IMR-90 (cell line): ENCODE measurements at regions not wholly inside any gene's neighbourhood (a gene's known extent, or its start where the extent isn't known, plus 50 kb on each side); places are given as distances from the start of the nearest gene placed in this dataset.

Source experiments
- ATAC-seq: fragments of 200-7000 bp; cut with Tn5 transposase; 2 replicates; pipeline ENCODE4 v1.9.1; 2020; ENCODE audit warnings: low read depth, mild to moderate bottlenecking, moderate library complexity
- BruUV-seq: library from RNA; stranded (reverse); fragments of 400-500 nt; replicated peaks from 2 replicates; lab custom pipeline; 2021; lab: Mats Ljungman, UMichigan
- CTCF ChIA-PET: fragments of 300-600 bp; formaldehyde crosslinking; extraction: SDS; loops from one replicate; lab custom pipeline; 2021; ENCODE audit warnings: antibody characterized with exemption; lab: Yijun Ruan, JAX
- POLR2A ChIA-PET: fragments of 300-600 bp; sonication (Branson Sonifier 250); formaldehyde crosslinking; loops from one replicate; lab custom pipeline; 2022; ENCODE audit warnings: antibody characterized with exemption; ENCODE audit not compliant: unreplicated experiment; lab: Charles Lee
- DNase-seq: peaks from one replicate; pipeline ENCODE4 v3.0.0; 2013
- H2AFZ ChIP-seq: replicated peaks from 2 replicates; pipeline ENCODE3; 2013; ENCODE audit warnings: low read length, mild to moderate bottlenecking; ENCODE audit not compliant: poor library complexity
- H2AK5ac ChIP-seq: 2 replicates; pipeline ENCODE4 v1.6.1; 2013; ENCODE audit warnings: low read depth, low read length, inconsistent platforms
- H2AK9ac ChIP-seq: replicated peaks from 2 replicates; pipeline ENCODE3; 2013; ENCODE audit warnings: mild to moderate bottlenecking, low read depth, low read length, moderate library complexity; ENCODE audit not compliant: poor library complexity
- H2BK120ac ChIP-seq: 2 replicates; pipeline ENCODE4 v1.6.1; 2013; ENCODE audit warnings: low read depth, low read length, inconsistent platforms
- H2BK15ac ChIP-seq: 3 replicates; pipeline ENCODE4 v1.6.1; 2013; ENCODE audit warnings: low read depth, low read length, inconsistent platforms
- H2BK20ac ChIP-seq: 2 replicates; pipeline ENCODE4 v1.6.1; 2013; ENCODE audit warnings: low read depth, mild to moderate bottlenecking, inconsistent platforms, low read length, moderate library complexity
- H2BK5ac ChIP-seq: 2 replicates; pipeline ENCODE4 v1.6.1; 2013; ENCODE audit warnings: mild to moderate bottlenecking, low read depth, low read length, inconsistent platforms; ENCODE audit not compliant: poor library complexity, severe bottlenecking
- H3K14ac ChIP-seq: replicated peaks from 2 replicates; pipeline ENCODE4 v1.6.1; 2013; ENCODE audit warnings: low read depth, low read length, inconsistent platforms
- H3K18ac ChIP-seq: 2 replicates; pipeline ENCODE4 v1.6.1; 2013; ENCODE audit warnings: low read depth, low read length, control low read depth
- H3K23ac ChIP-seq: 2 replicates; pipeline ENCODE4 v1.6.1; 2013; ENCODE audit warnings: low read depth, low read length, inconsistent platforms
- H3K27ac ChIP-seq: 2 replicates; pipeline ENCODE4 v1.5.1; 2013; ENCODE audit warnings: mild to moderate bottlenecking, control low read depth, low read length; ENCODE audit not compliant: insufficient read depth
- H3K27me3 ChIP-seq: 2 replicates; pipeline ENCODE4 v1.6.1; 2013; ENCODE audit warnings: low read length; ENCODE audit not compliant: control insufficient read depth, insufficient read depth
- H3K36me3 ChIP-seq: 2 replicates; pipeline ENCODE4 v1.6.1; 2013; ENCODE audit warnings: low read length, mixed read lengths; ENCODE audit not compliant: control insufficient read depth, insufficient read depth
- H3K4ac ChIP-seq: 2 replicates; pipeline ENCODE4 v1.6.1; 2013; ENCODE audit warnings: low read depth, low read length, inconsistent platforms
- H3K4me1 ChIP-seq: 2 replicates; pipeline ENCODE4 v1.6.1; 2013; ENCODE audit warnings: low read length, mixed read lengths; ENCODE audit not compliant: control insufficient read depth, insufficient read depth
- H3K4me2 ChIP-seq: 2 replicates; pipeline ENCODE4 v1.6.1; 2013; ENCODE audit warnings: low read depth, mild to moderate bottlenecking, control low read depth, low read length, moderate library complexity
- H3K4me3 ChIP-seq: 2 replicates; pipeline ENCODE4 v1.5.1; 2013; ENCODE audit warnings: low read depth, mild to moderate bottlenecking, control low read depth, low read length, moderate library complexity; ENCODE audit not compliant: insufficient read depth
- H3K56ac ChIP-seq: 2 replicates; pipeline ENCODE4 v1.6.1; 2013; ENCODE audit warnings: low read length, inconsistent platforms; ENCODE audit not compliant: insufficient read depth; ENCODE audit errors: extremely low read depth
- H3K79me1 ChIP-seq, 2 experiments: 2 replicates each; pipeline ENCODE4 v1.6.1; 2013; ENCODE audit warnings: low read length in 2 of 2, inconsistent platforms in 1 of 2, low read depth in 1 of 2
- H3K9ac ChIP-seq: 2 replicates; pipeline ENCODE4 v1.6.1; 2013; ENCODE audit warnings: low read depth, low read length, control low read depth
- H3K9me1 ChIP-seq: 2 replicates; pipeline ENCODE4 v1.6.1; 2013; ENCODE audit warnings: low read length, inconsistent platforms; ENCODE audit not compliant: insufficient read depth
- H3K9me3 ChIP-seq: 2 replicates; pipeline ENCODE4 v1.6.1; 2013; ENCODE audit warnings: low read length; ENCODE audit not compliant: control insufficient read depth, insufficient read depth
- H4K20me1 ChIP-seq: 2 replicates; pipeline ENCODE4 v1.6.1; 2013; ENCODE audit warnings: low read length, inconsistent platforms; ENCODE audit not compliant: insufficient read depth
- H4K5ac ChIP-seq: 2 replicates; pipeline ENCODE4 v1.6.1; 2013; ENCODE audit warnings: mild to moderate bottlenecking, low read depth, low read length, control low read depth
- H4K8ac ChIP-seq, 2 experiments: 2 replicates each; pipeline ENCODE4 v1.6.1; 2013; ENCODE audit warnings: low read depth in 2 of 2, low read length in 2 of 2, control low read depth in 1 of 2, inconsistent platforms in 1 of 2
- H4K91ac ChIP-seq: 2 replicates; pipeline ENCODE4 v1.6.1; 2013; ENCODE audit warnings: low read depth, low read length, inconsistent platforms; ENCODE audit not compliant: insufficient read depth
- BHLHE40 ChIP-seq: fragments of 150-350 bp; IDR thresholded peaks from 2 replicates; pipeline ENCODE4 v1.6.1; 2016; ENCODE audit warnings: mild to moderate bottlenecking, low read depth, low read length
- CHD1 ChIP-seq: IDR thresholded peaks from 2 replicates; pipeline ENCODE4 v1.6.1; 2012; ENCODE audit warnings: low read depth, low read length, improper control_type of control experiment
- CTCF ChIP-seq: conservative IDR thresholded peaks from 2 replicates; pipeline ENCODE4 v1.5.1; 2012; ENCODE audit warnings: mild to moderate bottlenecking, low read depth, low read length, improper control_type of control experiment
- MAFK ChIP-seq: IDR thresholded peaks from 2 replicates; pipeline ENCODE4 v1.6.1; 2012; ENCODE audit warnings: low read depth, low read length, improper control_type of control experiment
- MAZ ChIP-seq: IDR thresholded peaks from 2 replicates; pipeline ENCODE4 v1.6.1; 2012; ENCODE audit warnings: low read depth, mild to moderate bottlenecking, low read length, improper control_type of control experiment, moderate library complexity, borderline replicate concordance
- POLR2A ChIP-seq: IDR thresholded peaks from 2 replicates; pipeline ENCODE4 v1.6.1; 2012; ENCODE audit warnings: mild to moderate bottlenecking, low read depth, low read length
- RAD21 ChIP-seq: IDR thresholded peaks from 2 replicates; pipeline ENCODE4 v1.6.1; 2012; ENCODE audit warnings: low read length, improper control_type of control experiment
- RCOR1 ChIP-seq: IDR thresholded peaks from 2 replicates; pipeline ENCODE4 v1.6.1; 2012; ENCODE audit warnings: mild to moderate bottlenecking, low read length, improper control_type of control experiment; ENCODE audit not compliant: insufficient replicate concordance
- USF2 ChIP-seq: fragments of 150-350 bp; IDR thresholded peaks from 2 replicates; pipeline ENCODE4 v1.6.1; 2017; ENCODE audit warnings: mild to moderate bottlenecking, antibody characterized with exemption, low read length, low read depth
- WGBS, 2 experiments: methylation state at CpG; one replicate each; pipeline versions ENCODE4 v1.1.5 to v1.1.7; 2013; ENCODE audit warnings: missing lambda C conversion rate in 2 of 2; ENCODE audit not compliant: insufficient read length in 1 of 2; ENCODE audit errors: extremely low coverage in 2 of 2; 5-methylcytosine and 5-hydroxymethylcytosine counted together
- dilution Hi-C: fragments of 300-500 bp; cut with HindIII; formaldehyde crosslinking; loops from one replicate; pipeline ENCODE4 v1.14.3; 2018; ENCODE audit warnings: low sequenced_read_pairs; ENCODE audit not compliant: unreplicated experiment
- in situ Hi-C: fragments of 300-500 bp; cut with MboI; formaldehyde crosslinking; loops from 3 replicates; pipeline ENCODE4 v1.14.3; 2019; ENCODE audit warnings: low sequenced_read_pairs, inconsistent platforms, mixed read lengths
- intact Hi-C: fragments of 100-400 bp; cut with micrococcal nuclease; formaldehyde crosslinking; loops from 2 replicates; pipeline ENCODE4 v1.10.0; 2022
- TF ChIP-seq, protein P1 (sequence below): fragments of 150-350 bp; IDR thresholded peaks from 2 replicates; pipeline ENCODE4 v1.6.1; 2016; ENCODE audit warnings: low read depth, mild to moderate bottlenecking, low read length, moderate library complexity, borderline replicate concordance

DNA sequence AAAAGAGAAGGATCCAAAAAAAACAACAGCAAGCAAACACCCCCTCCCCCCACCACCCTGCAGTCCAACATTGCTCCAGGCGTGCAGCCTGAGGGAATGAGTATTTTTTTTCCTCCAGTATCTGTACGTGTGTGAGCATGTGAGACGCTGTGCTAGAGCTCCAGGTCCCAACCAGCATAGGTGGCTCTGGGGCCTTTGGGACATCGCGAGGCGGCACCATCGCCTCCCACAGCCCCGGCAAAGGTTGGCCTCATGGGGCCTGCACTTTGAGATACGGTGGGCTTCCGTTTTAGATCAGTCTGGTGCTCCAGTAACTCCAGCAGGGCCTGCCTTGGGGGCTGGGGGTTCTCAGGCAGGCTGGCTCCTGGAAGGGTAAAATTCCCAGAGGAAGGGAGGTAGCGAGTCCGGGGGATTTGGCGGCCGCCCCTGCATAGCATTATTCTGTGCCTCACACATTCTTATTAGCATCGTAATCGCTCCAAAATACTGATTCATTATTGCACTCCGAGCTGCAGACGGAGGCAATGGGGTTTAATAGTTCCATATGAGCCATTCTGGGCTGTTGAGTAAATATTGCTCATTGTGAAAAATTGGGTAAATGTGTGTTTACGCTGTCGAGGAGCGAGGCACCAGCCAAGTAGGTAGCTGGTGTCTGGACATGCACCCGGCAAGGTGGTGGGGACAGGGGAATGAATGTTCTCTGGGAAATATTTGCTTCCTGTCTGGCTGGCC is 143.1 kb upstream of the MYL2 start:
- H3K18ac ChIP-seq = no peak overlapping the region
- H3K9me1 ChIP-seq = no peaks in the 10 kb centered on the region
- H3K9me3 ChIP-seq = no peaks in the 10 kb centered on the region
- no peak overlapping the region for H2AK5ac ChIP-seq
- intact Hi-C loops = no loop called here
- no peak overlapping the region for H2BK120ac ChIP-seq
- H2AFZ ChIP-seq = no peak overlapping the region
- H3K27ac ChIP-seq = no peak overlapping the region
- dilution Hi-C loops = no loop called here
- H3K9ac ChIP-seq = no peak overlapping the region
- WGBS, 2 experiments = 100% methylated on average over 1 of the region's 22 CpGs; no CpG with 5 or more reads in 1 of the 2 experiments
- H2AK9ac ChIP-seq = no peak overlapping the region
- no peak overlapping the region for H3K23ac ChIP-seq
- no peak overlapping the region for H2BK5ac ChIP-seq
- no peak for TF ChIP-seq POLR2A
- no peak for TF ChIP-seq CTCF
- no peak for TF ChIP-seq RCOR1
- no peak for TF ChIP-seq CHD1
- TF ChIP-seq, protein P1, sequence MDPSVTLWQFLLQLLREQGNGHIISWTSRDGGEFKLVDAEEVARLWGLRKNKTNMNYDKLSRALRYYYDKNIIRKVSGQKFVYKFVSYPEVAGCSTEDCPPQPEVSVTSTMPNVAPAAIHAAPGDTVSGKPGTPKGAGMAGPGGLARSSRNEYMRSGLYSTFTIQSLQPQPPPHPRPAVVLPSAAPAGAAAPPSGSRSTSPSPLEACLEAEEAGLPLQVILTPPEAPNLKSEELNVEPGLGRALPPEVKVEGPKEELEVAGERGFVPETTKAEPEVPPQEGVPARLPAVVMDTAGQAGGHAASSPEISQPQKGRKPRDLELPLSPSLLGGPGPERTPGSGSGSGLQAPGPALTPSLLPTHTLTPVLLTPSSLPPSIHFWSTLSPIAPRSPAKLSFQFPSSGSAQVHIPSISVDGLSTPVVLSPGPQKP = no peak
- no peak for TF ChIP-seq USF2
- no peak for TF ChIP-seq MAZ
- TF ChIP-seq MAFK = no peak
- no peak for TF ChIP-seq BHLHE40
- no peak for TF ChIP-seq RAD21
- DNase-seq (no peak), ATAC-seq (no peak)
- CTCF ChIA-PET = no interaction called here
- H3K36me3 ChIP-seq = no peaks in the 10 kb centered on the region
- H2BK15ac ChIP-seq = no peak overlapping the region
- H3K4ac ChIP-seq = no peak overlapping the region
- H4K91ac ChIP-seq = no peak overlapping the region
- BruUV-seq = no TSS peak
- H4K5ac ChIP-seq = no peak overlapping the region
- no peak overlapping the region for H3K4me3 ChIP-seq
- in situ Hi-C loops = no loop called here
- H3K79me1 ChIP-seq = no peaks in the 10 kb centered on the region
- H3K4me2 ChIP-seq = no peak overlapping the region
- no peak overlapping the region for H4K8ac ChIP-seq
- no peaks in the 10 kb centered on the region for H3K4me1 ChIP-seq
- no peak overlapping the region for H3K56ac ChIP-seq
- no peaks in the 10 kb centered on the region; the same call in 1 of the 2 replicates for H3K27me3 ChIP-seq
- POLR2A ChIA-PET = no interaction called here
- H2BK20ac ChIP-seq = no peak overlapping the region
- H3K14ac ChIP-seq = no peak overlapping the region
- H4K20me1 ChIP-seq = no peaks in the 10 kb centered on the region
